GM03348 (cell line): ENCODE measurements at regions not wholly inside any gene's neighbourhood (a gene's known extent, or its start where the extent isn't known, plus 50 kb on each side); places are given as distances from the start of the nearest gene placed in this dataset.
"Not testable (repeated sequence)": the region's sequence is repeated elsewhere in the genome, so short reads cannot be mapped to it uniquely, and the experiment has no call there.

ENCODE experiments used
- DNase-seq: peaks from one replicate; pipeline ENCODE4 v3.0.0; 2012; ENCODE audit warnings: low spot score

DNA sequence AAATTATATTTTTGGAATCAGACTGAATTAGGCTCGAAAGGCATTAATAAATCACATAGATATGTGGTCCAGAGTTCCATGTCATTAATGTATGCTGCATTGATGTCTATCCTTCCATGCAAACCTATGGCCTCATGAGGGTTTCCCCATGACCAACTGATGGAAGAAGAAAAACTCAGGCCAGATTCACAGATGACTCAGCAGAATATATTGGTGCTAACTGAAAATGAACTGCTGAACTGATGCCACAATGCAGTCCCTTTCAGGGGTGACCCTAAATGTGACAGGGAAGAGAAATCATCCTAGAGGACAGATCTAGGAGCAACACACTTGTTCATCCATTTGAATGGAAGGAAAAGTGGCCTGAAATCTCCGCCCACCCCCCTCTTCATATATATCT lies 110.5 kb upstream of the KCND3 start:
- DNase-seq = no peak

DNA sequence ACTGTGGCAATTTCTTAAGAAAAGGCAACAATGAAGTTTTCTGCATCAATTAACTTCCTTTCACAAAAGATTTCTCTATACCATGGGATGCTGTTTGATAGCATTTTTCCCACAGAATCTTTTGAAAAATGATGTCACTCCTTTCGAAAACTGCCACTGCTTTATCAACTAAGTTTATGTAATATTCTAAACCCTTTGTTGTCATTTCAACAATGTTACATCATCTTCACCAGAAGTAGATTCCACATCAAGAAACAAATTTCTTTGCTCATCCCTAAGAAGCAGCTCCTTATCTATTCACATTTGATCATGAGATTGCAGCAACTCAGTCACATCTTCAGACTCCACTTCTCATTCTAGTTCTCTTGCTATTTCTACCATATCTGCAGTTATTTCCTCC lies 116.1 kb upstream of the KCND3 start:
- DNase-seq = no peak

DNA sequence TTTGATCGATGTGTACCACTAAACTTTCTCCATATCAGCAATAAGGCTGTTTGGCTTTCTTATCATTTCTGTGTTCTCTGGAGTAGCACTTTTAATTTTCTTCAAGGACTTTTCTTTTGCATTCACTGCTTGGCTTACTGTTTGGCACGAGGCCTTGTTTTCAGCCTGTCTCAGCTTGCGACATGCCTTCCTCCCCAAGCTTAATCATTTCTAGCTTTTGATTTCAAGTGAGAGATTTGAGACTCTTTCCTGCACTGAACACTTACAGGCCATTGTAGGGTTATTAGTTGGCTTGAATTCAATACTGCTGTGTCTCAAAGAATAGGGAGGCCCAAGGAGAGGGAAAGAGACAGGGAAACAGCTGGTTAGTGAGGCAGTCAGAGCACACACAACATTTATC lies 120.6 kb upstream of the KCND3 start:
- no peak for DNase-seq

DNA sequence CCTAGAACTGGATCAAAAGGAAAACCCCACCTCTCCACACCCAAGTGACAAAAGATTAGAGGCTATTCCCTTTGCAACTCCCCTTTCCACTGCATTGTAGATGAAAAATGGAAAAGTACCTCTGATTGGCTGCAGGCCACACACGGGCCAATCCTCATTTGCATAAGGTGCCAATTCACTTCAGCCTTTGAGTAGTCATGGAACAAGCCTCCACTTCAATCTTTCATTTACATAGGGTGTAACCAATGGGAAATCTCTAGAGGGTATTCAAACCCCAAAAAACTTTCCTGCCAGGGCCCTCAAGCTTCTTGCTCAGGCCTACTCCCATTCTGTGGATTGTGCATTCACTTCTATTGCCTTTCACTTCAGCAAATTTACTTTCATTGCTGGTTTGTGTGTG lies 122.3 kb upstream of the KCND3 start:
- no peak for DNase-seq

DNA sequence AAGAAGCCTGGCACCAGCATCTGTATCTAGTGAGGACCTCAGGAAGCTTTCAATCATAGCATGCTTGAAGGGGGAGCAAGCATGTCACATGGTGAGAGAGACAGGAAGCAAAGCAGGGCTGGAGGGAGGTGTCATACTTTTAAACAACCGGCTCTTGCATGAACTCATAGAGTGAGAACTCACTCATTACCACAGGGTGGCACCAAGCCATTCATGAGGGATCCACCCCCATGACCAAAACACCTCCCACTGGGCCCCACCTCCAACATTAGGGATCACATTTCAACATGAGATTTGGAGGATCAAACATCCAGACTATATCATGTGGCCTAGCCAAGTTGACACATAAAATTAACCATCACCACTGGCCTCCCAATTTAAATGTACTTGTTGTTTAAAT lies 125.1 kb upstream of the KCND3 start:
- DNase-seq = no peak

DNA sequence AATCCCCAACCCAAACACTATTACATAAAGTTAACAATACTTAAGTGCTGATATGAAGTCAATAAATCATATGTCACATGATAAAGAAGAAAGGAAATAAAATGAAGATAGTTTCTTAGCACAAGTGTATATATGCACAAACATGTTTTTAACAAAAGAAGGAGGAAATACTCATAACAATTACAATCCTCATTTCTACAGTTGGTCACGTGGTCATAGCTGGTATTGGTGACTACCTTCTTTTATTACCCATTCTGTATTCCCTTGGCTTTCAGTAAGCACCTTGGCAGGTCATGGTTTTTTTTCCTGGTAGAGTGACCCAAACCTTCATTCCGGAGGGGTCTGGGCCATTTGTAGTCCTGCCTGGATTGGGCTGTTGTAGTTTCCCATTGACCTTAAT lies 137.1 kb upstream of the KCND3 start:
- DNase-seq = no peak

DNA sequence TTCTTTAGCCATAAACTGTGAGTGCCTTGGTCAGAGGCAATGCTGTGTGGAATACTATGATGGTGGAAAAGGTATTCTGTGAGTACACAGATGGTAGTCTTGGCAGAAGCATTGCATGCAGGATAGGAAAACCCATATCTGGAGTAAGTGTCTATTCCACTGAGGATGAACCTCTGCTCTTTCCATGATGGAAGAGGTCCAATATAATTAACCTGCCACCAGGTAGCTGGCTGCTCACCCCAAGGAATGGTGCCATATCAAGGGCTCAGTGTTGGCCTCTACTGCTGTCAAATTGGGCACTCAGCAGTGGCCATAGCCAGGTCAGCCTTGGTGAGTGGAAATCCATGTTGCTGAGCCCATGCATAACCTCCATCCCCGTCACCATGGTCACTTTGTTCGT lies 138.1 kb upstream of the KCND3 start:
- not testable (repeated sequence) for DNase-seq

DNA sequence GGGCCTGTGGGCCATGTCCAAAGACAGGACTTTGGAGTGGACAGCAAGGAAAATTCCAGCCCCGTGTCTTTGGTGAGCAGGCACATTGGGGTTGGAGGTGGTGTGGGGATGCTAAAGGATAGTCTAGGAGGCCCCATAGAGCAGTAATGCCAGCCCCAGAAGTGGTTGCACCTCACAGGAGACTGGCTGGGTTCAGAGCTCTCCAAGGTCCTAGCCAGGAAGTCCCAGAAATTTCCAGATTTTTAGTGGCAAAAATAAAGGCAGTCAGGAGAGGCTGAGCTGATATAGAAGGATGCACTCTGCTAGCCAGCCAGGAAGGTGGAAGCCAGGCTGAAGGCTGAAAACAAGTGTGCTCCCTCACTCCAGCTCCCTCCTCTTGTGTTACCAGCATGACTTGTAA lies 144.0 kb upstream of the KCND3 start:
- DNase-seq = no peak

DNA sequence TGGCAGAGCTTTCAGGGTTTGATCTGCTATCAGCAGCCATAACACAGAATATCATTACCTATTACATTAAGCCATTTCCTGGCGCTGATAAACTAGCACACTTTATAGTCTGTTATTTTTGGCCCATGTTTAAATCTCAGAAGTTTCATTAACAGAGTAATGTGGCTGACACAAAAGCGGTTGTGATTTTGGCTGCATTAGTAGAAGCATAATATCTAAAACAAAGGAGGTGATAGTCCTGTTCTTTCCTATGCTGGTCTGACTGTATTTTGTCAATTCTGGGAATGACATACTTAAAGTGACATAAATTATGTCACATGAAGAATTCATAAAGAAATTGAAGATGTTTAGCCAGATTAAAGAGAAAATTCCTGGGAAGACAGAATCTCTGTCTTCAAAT lies 151.3 kb upstream of the KCND3 start:
- no peak for DNase-seq

DNA sequence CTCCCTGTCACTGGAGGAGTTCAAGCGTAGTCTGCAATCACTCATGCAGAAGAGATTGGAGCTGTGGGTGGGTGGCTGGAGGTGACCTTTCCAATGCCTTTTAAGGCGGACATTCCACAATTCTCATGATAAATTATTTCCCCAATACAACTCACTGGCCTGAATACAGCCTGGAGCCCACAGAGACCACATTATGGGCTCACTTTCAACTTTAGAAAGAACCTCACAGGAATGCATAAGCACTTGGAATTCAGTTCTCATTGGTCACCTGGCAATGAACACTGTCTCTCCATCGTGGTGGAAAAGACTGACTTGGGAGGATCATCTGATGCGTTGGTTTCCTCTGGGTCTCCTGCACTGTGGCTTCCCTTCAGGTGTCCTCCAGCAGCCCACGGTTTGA lies 151.8 kb upstream of the KCND3 start:
- DNase-seq = no peak

DNA sequence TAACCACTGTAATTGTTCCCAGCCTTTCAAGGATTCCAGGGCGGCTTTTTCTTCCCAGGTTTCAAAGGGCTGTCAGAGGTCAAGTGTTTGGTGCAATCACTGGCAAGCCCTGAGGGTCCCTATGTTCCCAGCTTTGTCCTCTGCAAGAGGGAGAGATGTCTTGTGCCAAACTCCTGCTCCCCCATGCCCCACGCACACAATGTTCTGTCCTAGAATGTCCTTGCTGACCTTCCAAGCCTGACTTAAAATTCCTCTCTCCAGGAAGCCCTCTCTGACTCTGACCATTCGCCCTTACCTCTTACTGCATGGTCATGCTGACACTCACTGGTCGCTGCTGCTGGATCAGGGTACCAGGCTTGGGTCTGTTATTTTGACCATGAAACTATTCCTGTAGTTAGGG lies 152.5 kb upstream of the KCND3 start:
- DNase-seq = no peak

DNA sequence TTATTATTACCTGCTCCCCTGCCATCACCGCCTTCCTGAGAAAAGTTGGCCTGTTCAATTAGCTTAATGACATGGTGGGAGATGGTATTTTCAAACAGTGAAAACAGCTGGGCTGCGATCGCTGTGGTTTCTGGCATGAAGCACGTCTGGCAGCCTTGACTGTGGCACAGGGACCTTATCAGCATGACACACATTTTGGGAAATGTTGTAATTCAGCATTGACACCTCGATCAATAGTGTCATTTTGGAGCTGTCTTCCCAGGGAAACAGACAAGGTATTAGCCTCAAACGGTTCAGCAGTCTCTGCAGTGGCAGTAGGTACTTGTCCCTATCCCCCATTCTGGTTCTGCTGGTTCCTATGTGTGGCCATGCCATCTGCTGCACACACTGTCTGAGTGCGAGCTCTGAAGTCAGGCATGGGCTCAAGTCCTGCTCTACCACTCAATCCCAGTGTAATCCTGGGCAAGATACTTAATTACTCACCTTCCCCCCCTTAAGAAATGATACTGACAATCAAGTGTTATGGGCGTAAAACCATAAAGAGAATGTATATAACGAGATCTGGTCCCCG lies 154.5 kb upstream of the KCND3 start:
- no peak for DNase-seq

DNA sequence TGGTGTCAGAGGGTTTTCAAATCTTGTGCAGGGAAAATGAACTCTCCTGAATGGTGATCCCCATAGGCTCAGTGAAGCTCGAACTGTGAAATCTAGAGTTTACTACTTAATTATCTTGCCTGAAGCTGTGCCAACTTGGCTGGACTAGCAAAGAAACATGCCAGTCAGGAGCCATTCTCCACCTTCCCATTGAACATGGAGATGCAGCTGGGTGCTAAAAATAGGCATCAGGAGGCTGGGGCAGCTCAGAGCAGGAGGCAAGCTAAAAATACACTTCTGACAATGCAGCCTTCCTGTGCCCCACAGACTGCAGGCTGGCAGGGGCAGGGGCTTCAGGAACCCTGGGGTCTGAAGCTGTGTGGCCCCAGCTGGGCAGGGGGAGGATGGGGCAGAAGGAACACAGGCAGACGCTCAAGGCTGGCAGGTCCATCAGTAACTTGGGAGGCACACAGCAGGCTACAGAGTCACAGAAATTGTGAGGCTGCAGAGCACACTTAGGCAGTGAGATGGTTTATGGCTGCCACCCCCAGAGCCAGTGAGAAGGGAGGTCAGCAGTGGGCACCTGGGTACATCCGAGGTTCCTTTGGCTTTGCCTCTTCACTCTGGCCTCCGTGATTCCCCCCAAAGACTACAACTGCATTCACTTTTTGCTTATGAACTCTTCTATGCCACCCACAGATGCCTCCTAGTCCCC lies 155.4 kb upstream of the KCND3 start:
- no peak for DNase-seq

DNA sequence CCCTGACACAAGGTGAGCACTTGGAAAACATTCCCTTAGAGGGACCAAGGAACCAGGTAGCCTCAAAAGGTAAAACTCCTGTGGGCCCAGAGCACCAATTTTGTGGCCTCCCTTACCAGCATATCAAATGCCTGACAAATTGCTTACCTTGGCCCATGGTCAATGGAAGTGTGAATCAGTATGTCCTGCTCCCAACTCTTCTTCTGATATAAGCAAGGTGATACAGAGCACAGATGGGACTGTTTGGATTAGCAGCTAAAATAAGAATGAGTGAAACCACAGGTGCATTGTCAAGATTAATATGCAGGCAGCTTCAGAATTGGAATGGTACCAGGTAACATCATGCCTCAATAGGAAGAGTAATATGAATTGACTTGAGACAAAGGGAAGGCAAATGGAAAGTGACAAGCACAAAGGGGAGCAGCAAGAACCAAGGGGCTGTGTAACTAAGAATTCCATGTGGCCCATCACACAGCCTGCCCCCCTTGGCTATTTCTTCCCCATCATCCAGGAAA lies 156.8 kb upstream of the KCND3 start:
- DNase-seq = no peak

DNA sequence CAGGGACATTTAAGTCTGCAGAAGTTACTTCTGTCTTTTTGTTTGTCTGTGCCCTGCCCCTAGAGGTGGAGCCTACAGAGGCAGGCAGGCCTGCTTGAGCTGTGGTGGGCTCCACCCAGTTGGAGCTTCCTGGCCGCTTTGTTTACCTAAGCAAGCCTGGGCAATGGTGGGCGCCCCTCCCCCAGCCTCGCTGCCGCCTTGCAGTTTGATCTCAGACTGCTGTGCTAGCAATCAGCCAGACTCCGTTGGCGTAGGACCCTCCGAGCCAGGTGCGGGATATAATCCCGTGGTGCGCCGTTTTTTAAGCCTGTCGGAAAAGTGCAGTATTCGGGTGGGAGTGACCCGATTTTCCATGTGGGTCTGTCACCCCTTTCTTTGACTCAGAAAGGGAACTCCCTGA lies 170.7 kb upstream of the KCND3 start:
- not testable (repeated sequence) for DNase-seq

DNA sequence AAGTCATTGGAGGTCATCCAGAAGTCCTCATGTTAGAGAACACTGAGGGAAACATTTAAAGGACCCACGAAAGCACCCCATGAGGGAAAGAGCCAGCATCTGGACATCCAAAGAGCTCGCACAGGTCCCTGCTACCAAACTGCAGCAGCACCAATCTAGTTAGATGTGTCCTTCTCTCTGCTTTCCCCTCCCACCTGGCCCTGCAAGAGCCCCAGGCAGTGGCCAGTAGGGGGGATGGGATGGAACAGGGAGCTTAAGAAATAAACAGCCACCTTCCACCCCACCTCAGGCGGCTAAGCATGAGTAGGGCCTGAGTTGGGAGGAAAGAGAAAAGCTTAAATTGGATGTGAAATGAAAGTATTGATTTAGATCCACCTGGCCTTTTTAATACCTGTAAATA lies 175.9 kb upstream of the KCND3 start:
- DNase-seq = no peak

DNA sequence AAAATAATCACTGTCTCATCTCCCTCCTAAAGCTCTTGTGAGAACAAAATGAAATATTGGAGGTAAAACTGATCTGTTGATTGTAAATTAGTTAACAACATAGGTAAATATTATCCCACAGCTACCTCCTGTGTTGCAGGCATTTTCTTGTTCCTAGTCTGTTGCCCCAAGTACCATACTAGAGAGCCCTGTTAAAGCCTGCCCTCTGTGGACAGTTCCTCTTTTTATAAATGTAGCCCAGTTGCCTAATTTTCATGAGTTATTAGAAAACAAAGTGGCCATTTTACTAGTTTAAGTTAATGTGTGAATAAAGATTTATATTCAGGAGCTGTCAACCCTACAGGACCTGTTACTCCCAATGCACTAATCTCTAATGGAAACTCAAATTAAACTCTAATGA lies 180.0 kb upstream of the KCND3 start:
- DNase-seq = no peak

DNA sequence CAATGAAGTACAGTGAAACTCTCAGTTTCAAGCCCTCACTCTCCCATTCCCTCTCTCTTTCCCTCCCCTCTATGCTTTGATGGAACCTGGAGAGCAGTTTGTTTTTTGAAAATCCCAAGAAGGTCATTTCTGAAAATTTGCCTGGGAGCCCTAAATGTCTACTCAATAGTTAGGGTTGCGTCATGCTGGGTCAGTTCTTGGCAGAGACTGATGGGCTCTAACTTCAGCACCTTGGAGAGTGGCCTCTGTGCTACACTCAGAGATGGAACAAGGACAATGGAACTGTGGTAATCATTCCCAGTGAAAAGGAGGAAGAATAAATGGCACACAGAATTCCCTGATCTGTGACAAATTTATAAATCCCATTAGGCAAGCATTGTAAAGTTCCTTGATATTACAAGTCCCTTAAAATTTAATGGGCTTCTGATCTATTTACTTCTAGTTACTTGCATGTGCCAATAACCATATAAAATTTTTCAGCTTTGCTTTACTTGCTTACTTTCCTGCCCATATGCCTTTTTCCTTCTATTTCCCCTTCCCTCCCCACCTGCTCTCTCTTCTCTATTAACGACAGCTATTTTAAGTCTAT lies 182.9 kb upstream of the KCND3 start:
- DNase-seq = peak; percentile 38

DNA sequence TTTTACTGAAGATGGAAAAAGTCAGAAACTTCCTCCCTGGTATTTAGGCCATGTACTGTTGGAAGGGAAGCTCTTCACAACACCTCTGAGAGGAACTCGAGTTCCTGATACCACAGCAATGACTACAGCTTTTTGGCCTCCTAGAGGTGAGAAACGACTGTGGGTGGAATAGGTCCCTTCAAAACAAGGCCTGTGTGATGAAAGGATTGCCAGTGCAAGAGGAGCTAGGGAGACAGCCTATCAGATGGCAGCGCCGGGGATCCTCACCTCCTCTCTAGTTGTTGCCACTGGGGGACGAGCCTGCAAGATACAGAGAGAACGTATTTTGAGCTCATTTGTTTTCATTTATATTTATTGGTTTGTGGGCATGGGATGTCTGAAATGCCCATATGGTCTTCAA lies 187.8 kb upstream of the KCND3 start:
- DNase-seq = no peak

DNA sequence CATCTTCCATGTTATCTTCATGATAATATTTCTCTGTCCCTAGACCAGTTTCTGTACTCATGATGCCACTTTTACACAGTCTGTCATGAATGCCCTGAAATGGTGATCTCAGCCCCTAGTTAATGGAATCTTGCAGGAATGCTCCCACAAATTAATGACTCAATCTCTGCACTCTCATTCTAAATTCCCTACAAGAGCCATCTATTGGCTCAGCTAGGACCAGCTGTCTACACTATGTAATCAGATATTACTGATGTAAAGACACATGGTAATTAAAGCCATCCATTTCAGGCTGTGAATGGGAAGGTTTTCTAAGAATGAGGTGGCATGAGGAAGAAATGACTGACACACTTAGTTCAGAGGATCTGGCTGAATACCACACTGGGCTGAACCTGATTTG lies 199.1 kb upstream of the KCND3 start:
- no peak for DNase-seq

DNA sequence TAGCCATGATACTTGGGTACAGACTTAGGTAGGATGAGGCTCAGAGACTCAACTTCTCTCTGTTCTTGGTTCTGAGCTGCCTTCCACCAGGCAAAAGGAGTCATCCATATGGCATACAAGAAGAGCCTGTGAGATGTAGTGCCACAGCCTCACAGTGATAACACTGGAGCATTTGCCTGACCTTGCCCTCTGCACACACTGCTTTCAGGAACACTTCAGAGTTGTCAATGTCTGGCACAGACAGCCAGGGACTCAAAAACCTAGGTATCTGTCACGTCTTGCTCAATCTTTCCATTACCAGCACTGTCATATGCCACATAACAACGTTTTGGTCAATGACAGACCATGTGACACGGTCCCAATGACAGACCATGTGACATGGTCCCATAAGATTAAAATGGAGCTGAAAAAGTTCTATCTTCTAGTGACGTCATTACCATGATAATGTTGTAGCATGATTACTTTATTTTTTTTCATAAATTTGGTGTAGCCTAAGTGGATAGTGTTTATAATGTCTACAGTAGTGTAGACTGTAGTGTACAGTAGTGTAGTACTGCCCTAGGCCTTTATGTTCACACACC lies 199.9 kb upstream of the CTTNBP2NL start:
- no peak for DNase-seq

DNA sequence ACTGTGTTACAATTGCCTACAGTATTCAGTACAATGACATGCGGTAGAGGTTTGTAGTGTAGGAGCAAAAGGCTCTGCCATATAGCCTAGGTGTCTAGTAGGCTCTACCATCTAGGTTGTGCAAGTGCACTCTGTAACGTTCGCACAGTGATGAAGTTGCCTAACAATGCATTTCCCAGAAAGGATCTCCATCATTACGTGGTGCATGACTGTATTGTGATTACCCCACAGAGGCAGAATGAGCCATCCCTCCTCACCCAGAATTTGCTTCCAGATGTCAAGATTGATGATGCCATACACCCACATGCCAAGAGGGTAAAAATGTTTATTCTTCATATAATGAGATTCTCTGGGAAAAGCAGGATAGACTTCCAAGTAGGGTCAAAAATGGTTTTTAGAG lies 199.3 kb upstream of the CTTNBP2NL start:
- DNase-seq = no peak

DNA sequence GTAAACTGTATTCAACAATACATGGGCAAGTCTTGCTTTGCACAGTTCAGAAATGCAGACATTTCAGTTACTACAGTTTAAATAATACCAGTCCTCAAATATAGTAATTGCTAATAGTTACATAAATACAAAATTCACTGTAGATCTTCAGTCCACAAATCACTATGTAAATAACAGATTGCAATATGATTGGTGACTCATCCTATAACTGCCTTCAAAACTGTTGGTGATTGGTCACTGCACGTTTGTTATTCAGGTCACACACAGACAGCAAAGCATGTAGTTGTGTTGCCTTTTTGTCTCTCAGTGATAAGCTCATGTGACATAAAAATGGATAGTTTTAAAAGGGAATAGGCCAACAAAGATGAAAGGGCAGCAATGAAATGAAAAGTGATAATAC lies 186.5 kb upstream of the CTTNBP2NL start:
- DNase-seq = no peak
